Lower lobe of right lung (tissue), 2 donors: ENCODE measurements at regions not wholly inside any gene's neighbourhood (a gene's known extent, or its start where the extent isn't known, plus 50 kb on each side); places are given as distances from the start of the nearest gene placed in this dataset.

ENCODE experiments used
- ATAC-seq, 2 donors: fragments of 200-7000 bp; cut with Tn5 transposase; one replicate each; pipeline ENCODE4 v1.9.1; 2020 to 2022; ENCODE audit warnings: mild to moderate bottlenecking in 2 of 2, moderate library complexity in 2 of 2
- DNase-seq: peaks from one replicate; pipeline ENCODE4 v3.0.0-alpha.2; 2020
- H3K27ac ChIP-seq: fragments of 200-600 bp; one replicate; pipeline ENCODE4 v1.8.0; 2022
- H3K27me3 ChIP-seq: fragments of 200-600 bp; one replicate; pipeline ENCODE4 v1.8.0; 2022; ENCODE audit warnings: low read depth
- H3K36me3 ChIP-seq: fragments of 200-600 bp; one replicate; pipeline ENCODE4 v1.8.0; 2022; ENCODE audit warnings: mild to moderate bottlenecking
- H3K4me1 ChIP-seq: fragments of 200-600 bp; one replicate; pipeline ENCODE4 v1.8.0; 2022
- H3K4me3 ChIP-seq: fragments of 200-600 bp; one replicate; pipeline ENCODE4 v1.8.0; 2022; ENCODE audit warnings: mild to moderate bottlenecking
- H3K9me3 ChIP-seq: fragments of 200-600 bp; one replicate; pipeline ENCODE4 v1.8.0; 2022
- CTCF ChIP-seq: fragments of 200-600 bp; IDR thresholded peaks from one replicate; pipeline ENCODE4 v1.8.0; 2022; ENCODE audit warnings: antibody characterized with exemption, mild to moderate bottlenecking
- intact Hi-C: fragments of 100-400 bp; cut with DNase I; formaldehyde crosslinking; loops from one replicate; pipeline ENCODE4 v1.11.0; 2022
- donor health status: DM: no; HTN: yes; CAD: no; lungs with severe emphysema.

- no peak for TF ChIP-seq CTCF
- H3K36me3 ChIP-seq: no peaks in the 10 kb centered on the region
- ATAC-seq (no peak), DNase-seq (no peak)
- H3K4me3 ChIP-seq: no peak overlapping the region
- no peaks in the 10 kb centered on the region for H3K9me3 ChIP-seq
- no peak overlapping the region for H3K27ac ChIP-seq
- intact Hi-C loops: no loop called here
- H3K4me1 ChIP-seq: no peaks in the 10 kb centered on the region
- no peaks in the 10 kb centered on the region for H3K27me3 ChIP-seq
These were observed 184.7 kb downstream of the PLPP4 start for GRCh38 chr10:120641695-120642094.

- no peak overlapping the region for H3K4me3 ChIP-seq
- no peaks in the 10 kb centered on the region for H3K4me1 ChIP-seq
- no peak for ATAC-seq
- no peak for DNase-seq
- no peaks in the 10 kb centered on the region for H3K9me3 ChIP-seq
- H3K36me3 ChIP-seq: no peaks in the 10 kb centered on the region
- no peak for TF ChIP-seq CTCF
- H3K27ac ChIP-seq: no peak overlapping the region
- no peaks in the 10 kb centered on the region for H3K27me3 ChIP-seq
- intact Hi-C loops: no loop called here
These were observed 186.3 kb downstream of the PLPP4 start for GRCh38 chr10:120643351-120643750.

GRCh38 chr10:120644556-120645410 lies 187.8 kb downstream of the PLPP4 start:
- H3K27ac ChIP-seq: no peak overlapping the region
- H3K4me3 ChIP-seq: no peak overlapping the region
- no peak for DNase-seq
- no peaks in the 10 kb centered on the region for H3K27me3 ChIP-seq
- no peaks in the 10 kb centered on the region for H3K36me3 ChIP-seq
- intact Hi-C loops: no loop called here
- no peaks in the 10 kb centered on the region for H3K9me3 ChIP-seq
- ATAC-seq: no peak
- H3K4me1 ChIP-seq: no peaks in the 10 kb centered on the region
- TF ChIP-seq CTCF: no peak

- intact Hi-C loops: no loop called here
- Histone ChIP-seq H3K27me3 (no peaks in the 10 kb centered on the region), H3K36me3 (no peaks in the 10 kb centered on the region), H3K9me3 (no peaks in the 10 kb centered on the region), H3K27ac (no peak overlapping the region), H3K4me3 (no peak overlapping the region), H3K4me1 (no peaks in the 10 kb centered on the region)
- no peak for TF ChIP-seq CTCF
- DNase-seq (no peak), ATAC-seq (no peak)
These were observed 189.2 kb downstream of the PLPP4 start for GRCh38 chr10:120646159-120646732.

GRCh38 chr10:120646738-120647456 lies 189.9 kb downstream of the PLPP4 start:
- TF ChIP-seq CTCF: no peak
- Histone ChIP-seq H3K9me3 (no peaks in the 10 kb centered on the region), H3K36me3 (no peaks in the 10 kb centered on the region), H3K27me3 (no peaks in the 10 kb centered on the region), H3K27ac (no peak overlapping the region), H3K4me3 (no peak overlapping the region), H3K4me1 (no peaks in the 10 kb centered on the region)
- DNase-seq: no peak
- intact Hi-C loops: no loop called here
- no peak for ATAC-seq
